Effector memory CD8-positive, alpha-beta T cell (primary cell): ENCODE measurements at regions not wholly inside any gene's neighbourhood (a gene's known extent, or its start where the extent isn't known, plus 50 kb on each side); places are given as distances from the start of the nearest gene placed in this dataset.

ENCODE experiments used
- ATAC-seq: fragments of 150-1000 bp; cut with Tn5 transposase; replicated peaks from 2 replicates; pipeline ENCODE4 v1.10.0; 2021; ENCODE audit warnings: mild to moderate bottlenecking, moderate library complexity
- DNase-seq, 3 experiments: peaks; one replicate each; pipeline ENCODE4 v3.0.0; 2021
- H3K27ac Mint-ChIP-seq, 2 donors: one replicate each; pipeline ENCODE4 v1.8.0; 2022; ENCODE audit warnings: mild to moderate bottlenecking in 2 of 2, mixed read lengths in 2 of 2, moderate library complexity in 2 of 2
- H3K27me3 Mint-ChIP-seq, 2 donors: one replicate each; pipeline ENCODE4 v1.8.0; 2022; ENCODE audit warnings: mixed read lengths in 2 of 2
- H3K36me3 Mint-ChIP-seq: one replicate; pipeline ENCODE4 v1.8.0; 2022; ENCODE audit warnings: mild to moderate bottlenecking, moderate library complexity, mixed read lengths; ENCODE audit not compliant: insufficient read depth
- H3K4me1 Mint-ChIP-seq, 2 donors: one replicate each; pipeline ENCODE4 v1.8.0; 2022; ENCODE audit warnings: low read depth in 2 of 2, mixed read lengths in 2 of 2
- H3K4me3 Mint-ChIP-seq, 2 donors: one replicate each; pipeline ENCODE4 v1.8.0; 2022; ENCODE audit warnings: mild to moderate bottlenecking in 2 of 2, mixed read lengths in 2 of 2, moderate library complexity in 2 of 2
- H3K9me3 Mint-ChIP-seq, 2 donors: one replicate each; pipeline ENCODE4 v1.8.0; 2022; ENCODE audit warnings: mixed read lengths in 2 of 2

- H3K27ac Mint-ChIP-seq: no peak overlapping the region
- H3K4me1 Mint-ChIP-seq: no peaks in the 10 kb centered on the region
- ATAC-seq: no peak
- no peaks in the 10 kb centered on the region for H3K36me3 Mint-ChIP-seq
- H3K9me3 Mint-ChIP-seq: peaks cover 0 to 6% of the 10 kb centered on the region in 2 donors
- no peak overlapping the region for H3K4me3 Mint-ChIP-seq
- no peak for DNase-seq
- no peaks in the 10 kb centered on the region for H3K27me3 Mint-ChIP-seq
These were observed 2208.6 kb downstream of the MRPL39 start for GRCh38 chr21:23398726-23399125.

GRCh38 chr21:23394458-23394857 is 2212.8 kb downstream of the MRPL39 start:
- DNase-seq: no peak
- Mint-ChIP-seq H3K9me3 (peaks cover 0 to 6% of the 10 kb centered on the region in 2 donors), H3K27me3 (no peaks in the 10 kb centered on the region), H3K4me3 (no peak overlapping the region), H3K36me3 (no peaks in the 10 kb centered on the region), H3K4me1 (no peaks in the 10 kb centered on the region), H3K27ac (no peak overlapping the region)
- ATAC-seq: no peak

GRCh38 chr21:23384679-23385078 is 2222.6 kb downstream of the MRPL39 start:
- peaks cover 0 to 4% of the 10 kb centered on the region in 2 donors for H3K9me3 Mint-ChIP-seq
- H3K36me3 Mint-ChIP-seq: no peaks in the 10 kb centered on the region
- H3K27ac Mint-ChIP-seq: no peak overlapping the region
- H3K4me1 Mint-ChIP-seq: no peaks in the 10 kb centered on the region
- no peaks in the 10 kb centered on the region for H3K27me3 Mint-ChIP-seq
- no peak overlapping the region for H3K4me3 Mint-ChIP-seq
- ATAC-seq (no peak), DNase-seq (no peak)

- no peak for ATAC-seq
- H3K27me3 Mint-ChIP-seq: no peaks in the 10 kb centered on the region
- no peaks in the 10 kb centered on the region for H3K4me1 Mint-ChIP-seq
- H3K27ac Mint-ChIP-seq: no peak overlapping the region
- peaks cover 2% of the 10 kb centered on the region for H3K36me3 Mint-ChIP-seq
- no peak for DNase-seq
- peaks cover 4 to 8% of the 10 kb centered on the region in 2 donors for H3K9me3 Mint-ChIP-seq
- H3K4me3 Mint-ChIP-seq: no peak overlapping the region
These were observed 2233.1 kb downstream of the MRPL39 start for GRCh38 chr21:23374155-23374554.

GRCh38 chr21:23356905-23357304 is 2250.4 kb downstream of the MRPL39 start:
- Mint-ChIP-seq H3K27ac (no peak overlapping the region), H3K9me3 (peaks cover 7 to 20% of the 10 kb centered on the region in 2 donors), H3K4me3 (no peak overlapping the region), H3K36me3 (no peaks in the 10 kb centered on the region), H3K27me3 (no peaks in the 10 kb centered on the region), H3K4me1 (no peaks in the 10 kb centered on the region)
- no peak for DNase-seq
- ATAC-seq: no peak

GRCh38 chr21:23316190-23316589 is 2291.1 kb downstream of the MRPL39 start:
- DNase-seq (no peak), ATAC-seq (no peak)
- Mint-ChIP-seq H3K27ac (no peak overlapping the region), H3K27me3 (no peaks in the 10 kb centered on the region), H3K36me3 (no peaks in the 10 kb centered on the region), H3K9me3 (peaks cover 11 to 23% of the 10 kb centered on the region in 2 donors), H3K4me1 (no peaks in the 10 kb centered on the region), H3K4me3 (no peak overlapping the region)

- H3K27me3 Mint-ChIP-seq: no peaks in the 10 kb centered on the region
- H3K9me3 Mint-ChIP-seq: peaks cover 11 to 12% of the 10 kb centered on the region in 2 donors
- no peak overlapping the region for H3K4me3 Mint-ChIP-seq
- no peaks in the 10 kb centered on the region for H3K4me1 Mint-ChIP-seq
- ATAC-seq (no peak), DNase-seq (no peak)
- no peak overlapping the region for H3K27ac Mint-ChIP-seq
- H3K36me3 Mint-ChIP-seq: no peaks in the 10 kb centered on the region
These were observed 2298.5 kb downstream of the MRPL39 start for GRCh38 chr21:23308741-23309140.

- Mint-ChIP-seq H3K36me3 (no peaks in the 10 kb centered on the region), H3K9me3 (peaks cover under 1 to 6% of the 10 kb centered on the region in 2 donors), H3K4me3 (no peak overlapping the region), H3K4me1 (no peaks in the 10 kb centered on the region), H3K27ac (no peak overlapping the region), H3K27me3 (no peaks in the 10 kb centered on the region)
- no peak for ATAC-seq
- DNase-seq: no peak
These were observed 2300.2 kb downstream of the MRPL39 start for GRCh38 chr21:23307065-23307464.

- ATAC-seq: no peak
- Mint-ChIP-seq H3K9me3 (peaks cover 6 to 7% of the 10 kb centered on the region in 2 donors), H3K4me1 (no peaks in the 10 kb centered on the region)
These were observed 2294.1 kb downstream of the NCAM2 start for GRCh38 chr21:23292292-23292691.

GRCh38 chr21:23281917-23282316 is 2283.7 kb downstream of the NCAM2 start:
- Mint-ChIP-seq H3K9me3 (peaks cover 7% of the 10 kb centered on the region in 2 donors), H3K27me3 (no peaks in the 10 kb centered on the region), H3K36me3 (no peaks in the 10 kb centered on the region), H3K4me3 (no peak overlapping the region), H3K27ac (no peak overlapping the region), H3K4me1 (no peaks in the 10 kb centered on the region)
- ATAC-seq (no peak), DNase-seq (no peak)

More at GRCh38 chr21:23292292-23292691, 2294.1 kb downstream of the NCAM2 start:
- no peak for DNase-seq
- H3K27me3 Mint-ChIP-seq: no peaks in the 10 kb centered on the region
- no peak overlapping the region for H3K4me3 Mint-ChIP-seq
- no peak overlapping the region for H3K27ac Mint-ChIP-seq
- no peaks in the 10 kb centered on the region for H3K36me3 Mint-ChIP-seq

GRCh38 chr21:23249760-23250159 is 2251.6 kb downstream of the NCAM2 start:
- Mint-ChIP-seq H3K36me3 (no peaks in the 10 kb centered on the region), H3K27ac (no peak overlapping the region), H3K9me3 (peaks cover 5 to 8% of the 10 kb centered on the region in 2 donors), H3K4me1 (no peaks in the 10 kb centered on the region), H3K4me3 (no peak overlapping the region), H3K27me3 (no peaks in the 10 kb centered on the region)
- no peak for DNase-seq
- no peak for ATAC-seq

- ATAC-seq (no peak), DNase-seq (no peak)
- no peak overlapping the region for H3K27ac Mint-ChIP-seq
These were observed 2249.1 kb downstream of the NCAM2 start for GRCh38 chr21:23247334-23247733.

GRCh38 chr21:23245255-23245654 is 2247.0 kb downstream of the NCAM2 start:
- no peak for DNase-seq

More at GRCh38 chr21:23247334-23247733, 2249.1 kb downstream of the NCAM2 start:
- no peaks in the 10 kb centered on the region for H3K36me3 Mint-ChIP-seq
- H3K9me3 Mint-ChIP-seq: peaks cover 5 to 8% of the 10 kb centered on the region in 2 donors
- H3K4me3 Mint-ChIP-seq: no peak overlapping the region
- H3K4me1 Mint-ChIP-seq: no peaks in the 10 kb centered on the region
- no peaks in the 10 kb centered on the region for H3K27me3 Mint-ChIP-seq

GRCh38 chr21:23223882-23224281 is 2225.7 kb downstream of the NCAM2 start:
- no peak for DNase-seq
- H3K27me3 Mint-ChIP-seq: no peaks in the 10 kb centered on the region

More at GRCh38 chr21:23245255-23245654, 2247.0 kb downstream of the NCAM2 start:
- ATAC-seq: no peak
- no peak overlapping the region for H3K4me3 Mint-ChIP-seq
- no peaks in the 10 kb centered on the region for H3K4me1 Mint-ChIP-seq
- H3K36me3 Mint-ChIP-seq: no peaks in the 10 kb centered on the region
- no peaks in the 10 kb centered on the region for H3K27me3 Mint-ChIP-seq
- no peak overlapping the region for H3K27ac Mint-ChIP-seq
- H3K9me3 Mint-ChIP-seq: peaks cover 3 to 13% of the 10 kb centered on the region in 2 donors

GRCh38 chr21:23218667-23219066 is 2220.5 kb downstream of the NCAM2 start:
- Mint-ChIP-seq H3K36me3 (no peaks in the 10 kb centered on the region), H3K27ac (no peak overlapping the region), H3K4me3 (no peak overlapping the region), H3K4me1 (no peaks in the 10 kb centered on the region), H3K27me3 (no peaks in the 10 kb centered on the region), H3K9me3 (peaks cover 4 to 6% of the 10 kb centered on the region in 2 donors)
- no peak for ATAC-seq
- DNase-seq: no peak

More at GRCh38 chr21:23223882-23224281, 2225.7 kb downstream of the NCAM2 start:
- H3K4me1 Mint-ChIP-seq: no peaks in the 10 kb centered on the region
- H3K27ac Mint-ChIP-seq: no peak overlapping the region
- H3K36me3 Mint-ChIP-seq: no peaks in the 10 kb centered on the region
- H3K9me3 Mint-ChIP-seq: peaks cover 2 to 9% of the 10 kb centered on the region in 2 donors
- ATAC-seq: no peak
- H3K4me3 Mint-ChIP-seq: no peak overlapping the region
